GM18520 (cell line): ENCODE measurements at regions not wholly inside any gene's neighbourhood (a gene's known extent, or its start where the extent isn't known, plus 50 kb on each side); places are given as distances from the start of the nearest gene placed in this dataset.
"Not testable (repeated sequence)": the region's sequence is repeated elsewhere in the genome, so short reads cannot be mapped to it uniquely, and the experiment has no call there.

Experiments used
- ATAC-seq: cut with Tn5 transposase; IDR thresholded peaks from one replicate; pipeline ENCODE4 v1.9.1; 2021; ENCODE audit not compliant: unreplicated experiment

DNA sequence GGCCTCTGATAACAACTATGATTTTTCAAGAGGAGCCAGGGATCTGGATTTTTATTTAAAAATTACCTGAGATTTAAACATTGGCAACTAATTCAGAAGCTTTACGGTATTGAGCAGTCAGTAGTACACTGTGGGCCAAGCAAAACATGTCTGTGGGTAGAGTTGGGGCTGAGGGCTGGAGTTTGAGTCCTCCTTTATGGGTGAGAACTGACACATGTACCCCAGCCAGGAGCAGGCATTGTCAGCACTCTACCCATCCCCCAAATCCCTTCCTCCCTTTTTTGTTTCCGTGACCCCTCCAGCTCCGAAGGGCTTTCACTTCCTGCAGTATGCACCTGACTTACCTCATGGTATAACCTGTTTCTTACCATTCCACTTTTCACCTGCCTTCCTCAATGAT is 131.4 kb downstream of the SNX5 start:
- ATAC-seq, result no peak

DNA sequence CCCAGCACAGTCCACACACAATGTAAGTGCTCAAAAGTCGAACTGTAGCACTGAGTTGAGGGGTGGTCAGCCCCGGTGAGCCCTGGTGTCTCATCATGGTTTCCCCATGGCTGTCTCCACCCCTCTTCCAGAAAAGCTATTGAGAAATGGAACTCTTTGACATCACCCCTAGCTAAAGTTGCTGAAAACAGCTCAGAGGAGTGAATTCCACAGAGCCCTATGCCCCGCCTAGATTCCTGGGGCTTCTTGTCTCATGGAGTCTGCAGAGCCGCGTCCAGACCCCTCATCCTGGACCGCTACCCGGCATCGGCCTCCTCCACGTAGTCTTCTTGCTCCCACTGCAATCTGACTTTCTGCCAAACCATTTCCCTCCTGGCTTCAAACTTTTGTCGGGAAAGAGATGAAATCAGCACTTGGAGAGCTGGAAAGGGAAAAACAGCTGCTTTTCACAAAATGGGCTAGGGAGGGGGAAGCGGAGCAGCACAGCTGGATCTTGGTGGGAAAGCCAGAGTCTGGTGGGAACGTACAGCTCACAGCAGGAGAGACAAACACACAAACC is 132.2 kb downstream of the SNX5 start:
- no peak for ATAC-seq

DNA sequence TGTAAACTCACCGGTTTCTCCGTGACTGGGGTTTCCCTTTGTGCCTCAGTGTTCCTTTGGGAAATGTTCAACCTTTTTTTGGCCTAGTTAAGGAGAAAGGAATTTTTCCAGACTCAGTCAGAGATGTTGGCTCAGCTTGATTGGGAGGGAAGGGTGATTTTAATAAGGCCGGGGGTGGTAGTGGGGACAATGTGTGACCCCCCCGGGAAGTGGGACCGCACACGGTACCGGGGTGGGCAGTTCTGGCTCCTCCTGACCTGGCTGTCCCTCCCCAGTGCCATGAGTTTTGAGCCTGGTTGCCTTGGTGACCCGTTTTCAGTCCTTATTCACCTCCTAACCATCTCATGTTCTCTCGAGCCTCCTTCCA is 132.7 kb downstream of the SNX5 start:
- ATAC-seq, result no peak

DNA sequence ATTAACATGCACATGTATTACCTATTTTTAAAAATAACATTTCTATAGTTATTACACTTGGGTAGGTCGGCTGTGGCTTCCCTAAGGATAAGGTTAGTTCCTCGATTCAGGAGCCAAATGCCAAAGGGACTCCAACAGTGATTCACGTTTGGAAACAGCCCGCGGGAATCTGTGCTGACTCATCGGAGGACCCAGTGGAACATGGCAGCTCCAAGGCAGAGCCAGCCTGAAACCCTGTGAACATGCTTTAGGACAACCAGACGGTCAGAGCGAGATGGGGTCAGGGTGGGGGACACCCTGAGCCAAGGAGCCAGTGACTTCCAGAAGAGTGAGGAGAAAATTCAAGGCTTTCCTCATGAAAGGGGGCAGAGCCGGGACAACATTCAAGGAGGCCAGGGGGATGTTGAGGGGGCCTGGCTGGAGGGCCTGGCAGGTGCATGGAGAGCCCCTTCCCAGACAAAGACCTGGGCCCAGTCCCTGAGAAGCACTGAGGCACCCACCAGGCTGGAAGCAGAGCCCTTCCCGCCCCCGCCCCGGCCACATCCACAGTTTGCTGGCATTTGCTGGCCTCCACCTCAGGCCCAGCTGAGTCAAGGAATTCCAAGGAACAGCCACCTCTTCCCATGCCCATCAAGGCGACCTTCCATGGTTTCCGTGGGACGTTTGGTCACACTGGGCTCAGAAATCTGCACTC is 133.2 kb downstream of the SNX5 start:
- no peak for ATAC-seq

DNA sequence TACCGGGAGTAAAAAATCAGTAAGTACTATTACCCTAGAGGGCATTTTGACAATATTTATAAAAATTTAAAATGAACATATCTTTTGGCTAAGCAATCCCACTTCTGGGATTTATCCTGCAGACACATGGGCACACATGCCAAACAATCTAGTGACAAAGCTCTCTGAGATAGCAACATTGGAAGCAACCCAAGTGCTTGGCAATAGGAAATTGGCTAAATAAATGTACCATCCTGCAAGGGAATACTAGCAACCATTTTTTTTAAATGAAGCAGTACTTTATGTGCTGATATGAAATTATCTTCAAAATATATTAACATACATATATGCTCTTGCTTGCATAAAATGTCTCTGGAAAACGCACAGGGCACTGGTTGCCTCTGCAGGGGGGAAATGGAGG is 133.8 kb downstream of the SNX5 start:
- no peak for ATAC-seq

DNA sequence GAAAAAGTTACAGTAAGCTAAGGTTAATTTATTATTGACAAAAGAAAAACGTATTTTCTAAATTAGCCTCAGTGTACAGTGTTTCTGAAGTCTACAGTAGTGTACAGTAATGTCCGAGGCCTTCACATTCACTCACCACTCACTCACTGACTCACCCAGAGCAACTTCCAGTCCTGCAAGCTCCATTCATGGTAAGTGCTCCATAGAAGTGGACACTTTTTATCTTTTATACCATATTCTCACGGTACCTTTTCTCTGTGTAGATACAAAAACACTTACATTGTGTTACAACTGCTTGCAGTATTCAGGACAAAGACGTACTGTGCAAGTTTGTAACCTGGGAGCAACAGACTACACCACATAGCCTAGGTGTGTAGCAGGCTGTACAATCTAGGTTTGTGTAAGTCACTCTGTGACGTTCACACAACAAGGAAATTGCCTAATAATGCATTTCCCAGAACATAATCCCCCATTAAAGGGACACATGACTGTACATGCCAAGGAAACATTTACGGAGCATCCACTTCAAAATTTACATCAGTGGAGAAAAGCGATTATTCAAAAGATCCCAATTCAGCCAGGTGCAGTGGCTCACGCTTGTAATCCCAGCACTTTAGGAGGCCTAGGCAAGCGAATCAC is 133.4 kb downstream of the BANF2 start:
- no peak for ATAC-seq

DNA sequence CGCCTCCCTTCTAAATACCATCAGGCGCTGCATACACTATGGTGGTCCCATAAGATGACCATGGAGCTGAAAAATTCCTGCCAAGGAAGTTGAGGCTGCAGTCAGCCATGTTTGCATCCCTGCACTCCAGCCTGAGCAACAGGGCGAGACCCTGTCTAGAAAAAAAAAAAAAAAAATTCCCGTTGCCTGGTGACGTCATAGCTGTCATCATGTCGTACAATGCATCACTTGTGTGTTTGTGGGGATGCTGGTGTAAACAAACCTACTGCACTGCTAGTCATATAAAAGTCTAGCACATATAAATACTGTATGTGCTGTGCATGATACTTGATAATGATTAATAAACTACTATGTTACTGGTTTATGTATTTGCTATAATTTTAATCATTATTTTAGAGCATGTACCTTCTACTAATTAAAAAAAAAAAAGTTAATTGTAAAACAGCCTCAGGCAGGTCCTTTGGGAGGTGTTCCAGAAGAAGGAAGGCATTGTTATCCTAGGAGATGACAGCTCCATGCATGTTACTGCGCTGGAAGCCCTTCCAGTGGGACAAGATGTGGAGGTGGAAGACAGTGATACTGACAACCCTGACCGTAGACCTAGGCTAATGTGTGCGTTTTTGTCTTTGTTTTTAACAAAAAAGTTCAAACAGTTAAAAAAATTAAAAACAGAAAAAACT is 132.6 kb downstream of the BANF2 start:
- no peak for ATAC-seq

DNA sequence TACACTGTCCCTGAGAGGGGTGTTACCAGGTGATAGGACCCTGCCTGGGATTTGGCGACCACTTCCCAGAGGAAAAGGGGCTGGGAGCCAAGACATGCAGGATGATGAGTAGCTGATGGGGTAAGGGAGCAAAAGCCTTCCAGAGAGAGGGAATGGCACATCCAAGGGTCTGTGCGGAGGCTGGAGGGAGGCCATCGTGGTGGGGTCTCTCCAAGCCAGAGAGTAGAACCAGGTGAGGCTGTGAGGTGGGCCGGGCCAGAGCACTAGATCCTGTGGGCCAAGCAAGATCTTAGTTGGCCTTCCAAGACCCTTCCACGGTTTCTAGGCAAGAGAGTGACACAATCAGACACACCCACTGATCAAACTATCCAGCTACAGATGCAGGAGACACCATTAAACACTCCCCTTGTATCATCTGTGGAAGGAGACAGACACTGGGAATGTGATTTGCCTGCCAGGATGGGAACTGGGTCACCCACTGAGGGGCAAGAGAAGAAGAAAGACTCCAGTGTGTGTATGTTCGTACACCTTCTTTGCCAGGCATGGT is 128.9 kb downstream of the BANF2 start:
- no peak for ATAC-seq

DNA sequence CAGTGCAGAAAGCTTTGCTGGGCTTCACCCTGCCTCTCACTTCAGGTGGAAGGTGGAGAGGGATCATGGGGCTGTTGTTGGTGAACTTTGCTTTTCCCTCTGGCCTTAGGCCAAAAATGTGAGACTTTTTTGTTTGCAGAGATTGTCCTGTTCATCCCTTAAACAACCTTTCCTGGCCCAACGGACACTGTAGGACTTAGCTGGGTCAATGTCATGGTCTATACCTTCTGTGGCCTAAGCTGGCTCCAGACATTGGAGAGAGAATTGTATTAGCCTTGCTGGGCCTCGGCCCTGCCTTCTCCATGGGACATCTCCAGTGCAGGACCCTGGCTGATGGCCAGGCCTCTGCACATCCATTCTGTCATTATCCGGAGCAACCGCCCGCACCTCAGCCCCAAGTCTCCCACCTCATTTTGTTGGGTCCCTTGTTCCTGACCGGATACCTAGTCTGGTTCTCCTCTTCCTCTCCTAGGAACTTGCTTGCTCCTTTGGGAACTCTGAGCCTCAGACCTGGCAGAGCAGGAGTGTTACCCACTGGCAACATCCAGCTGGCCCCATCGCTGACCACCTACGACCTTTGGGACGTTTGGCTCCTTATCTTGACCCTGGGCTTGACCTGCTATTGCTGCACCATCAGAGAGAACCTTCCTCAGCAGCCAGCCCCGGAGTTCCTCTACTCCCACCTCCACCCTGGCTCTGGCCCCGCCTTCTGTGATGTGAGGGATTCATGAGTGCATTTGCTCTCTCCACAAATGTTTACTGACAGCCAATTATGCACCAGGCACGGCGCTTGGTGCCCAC is 128.2 kb downstream of the BANF2 start:
- ATAC-seq, result no peak

DNA sequence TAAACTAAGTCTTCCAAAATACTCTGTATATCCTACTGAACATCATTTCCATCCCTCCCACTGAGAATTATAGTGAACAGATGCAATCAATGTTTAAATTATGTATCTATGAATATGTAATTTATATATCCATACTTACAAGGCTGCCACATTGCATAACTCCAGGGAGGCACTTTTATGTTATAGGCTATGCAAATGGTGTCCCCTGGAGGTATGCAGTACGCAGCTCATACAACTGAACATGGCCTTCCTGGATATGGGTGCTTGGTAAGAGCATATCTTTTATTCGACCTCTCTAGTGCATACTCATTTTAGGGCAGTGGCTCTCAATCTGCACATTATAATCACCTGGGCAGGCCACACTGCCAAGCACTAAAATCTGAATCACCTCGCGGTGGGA is 127.3 kb downstream of the BANF2 start:
- ATAC-seq, result no peak

DNA sequence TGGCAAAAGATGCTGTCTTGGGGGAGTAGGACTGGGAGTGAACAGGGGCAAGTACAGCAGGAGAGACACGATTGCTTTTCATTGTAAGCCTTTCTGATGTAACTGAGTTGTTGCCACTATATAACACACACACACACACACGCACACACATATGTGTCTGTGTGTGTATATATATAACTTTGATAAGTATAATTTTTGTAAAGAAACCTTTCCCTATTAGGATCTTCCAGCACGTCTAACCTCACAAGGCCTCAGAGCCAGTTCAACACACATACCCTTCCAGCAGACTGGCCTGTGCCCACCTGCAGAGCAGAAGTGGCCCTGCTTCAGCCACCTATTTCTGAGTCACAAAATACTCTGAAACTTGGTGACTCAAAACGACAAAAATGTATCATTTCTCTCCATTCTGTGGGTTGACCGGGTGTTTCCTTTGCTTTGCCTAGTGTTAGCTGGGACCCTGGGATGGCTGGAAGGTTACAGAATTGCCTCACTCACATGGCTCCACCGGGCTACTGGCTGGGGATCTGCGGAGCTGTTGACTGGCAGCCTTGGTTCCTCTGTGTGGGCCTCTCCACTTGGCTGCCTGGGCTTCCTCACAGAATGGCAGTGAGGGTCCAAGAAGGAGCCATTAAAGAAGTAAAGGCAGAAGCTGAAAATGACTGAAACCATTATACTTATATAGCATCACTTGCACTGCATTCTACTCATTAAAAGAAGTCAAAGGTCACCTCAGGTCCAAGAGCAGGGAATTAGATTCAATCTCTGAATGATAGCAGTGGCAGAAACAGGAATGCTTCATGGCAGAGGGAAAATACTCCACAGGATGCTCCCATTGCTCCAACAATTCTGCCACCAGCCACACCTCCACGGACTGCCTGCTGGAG is 126.4 kb downstream of the BANF2 start:
- ATAC-seq, result peak; percentile 95

DNA sequence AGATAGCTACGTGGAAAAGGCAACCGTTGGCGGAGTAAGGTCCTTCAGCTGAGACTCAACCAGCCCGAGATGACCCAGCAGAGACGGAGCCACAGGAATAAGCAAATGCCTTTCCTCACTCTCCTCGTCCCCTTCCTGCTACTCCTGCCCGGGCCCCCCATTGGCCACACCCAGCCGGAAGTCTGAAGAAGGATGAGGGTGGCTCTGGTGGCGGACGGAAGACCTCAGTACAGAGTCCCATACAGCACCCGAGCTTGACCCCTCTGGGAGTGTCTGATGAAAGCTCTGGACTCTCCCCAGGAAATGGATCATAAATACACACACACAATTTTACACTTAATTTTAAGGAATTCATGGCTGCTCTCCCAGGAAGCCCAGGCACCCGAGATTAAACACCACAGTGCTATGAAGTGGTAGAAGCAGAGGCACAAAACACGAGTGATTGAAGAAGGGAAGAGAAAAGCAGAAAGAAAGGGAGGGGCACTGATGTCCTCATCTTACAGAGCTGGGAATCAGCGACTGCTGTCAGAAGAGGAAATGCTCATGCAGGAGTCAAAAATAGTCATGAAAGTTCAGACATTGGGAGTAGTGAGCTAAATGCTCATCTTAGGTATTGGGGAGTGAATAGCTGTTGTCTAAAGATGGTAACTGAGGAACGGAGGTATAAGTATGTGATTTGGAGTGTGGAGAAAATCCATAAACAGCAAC is 125.6 kb downstream of the BANF2 start:
- ATAC-seq, result no peak

DNA sequence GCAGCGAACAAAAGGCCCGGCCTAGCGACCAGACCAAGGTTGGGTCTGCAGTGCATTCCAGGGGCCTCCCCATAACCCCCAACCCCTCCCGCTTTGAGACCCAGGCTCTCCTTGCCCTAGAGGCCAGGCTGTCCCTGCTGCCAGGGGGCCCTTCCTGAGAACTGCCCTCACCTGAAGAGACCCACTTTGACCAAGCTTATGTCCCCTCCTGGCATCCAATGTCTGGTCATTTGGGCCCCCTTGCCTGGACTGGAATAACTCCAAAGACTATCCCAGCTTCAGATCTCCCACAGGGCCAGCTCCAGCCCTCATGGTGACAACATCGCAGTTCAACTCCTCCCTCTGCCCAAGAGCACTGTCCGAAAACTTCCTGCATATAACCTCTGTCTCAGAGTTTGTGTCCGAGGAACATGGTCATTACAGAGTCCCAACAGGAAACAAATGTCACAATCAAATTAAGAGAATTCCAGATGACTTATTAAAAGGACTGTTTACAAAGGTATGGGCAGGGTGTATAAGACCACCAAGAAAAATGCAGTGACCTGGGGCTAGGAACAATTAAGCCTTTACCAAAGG is 125.0 kb downstream of the BANF2 start:
- ATAC-seq, result no peak

DNA sequence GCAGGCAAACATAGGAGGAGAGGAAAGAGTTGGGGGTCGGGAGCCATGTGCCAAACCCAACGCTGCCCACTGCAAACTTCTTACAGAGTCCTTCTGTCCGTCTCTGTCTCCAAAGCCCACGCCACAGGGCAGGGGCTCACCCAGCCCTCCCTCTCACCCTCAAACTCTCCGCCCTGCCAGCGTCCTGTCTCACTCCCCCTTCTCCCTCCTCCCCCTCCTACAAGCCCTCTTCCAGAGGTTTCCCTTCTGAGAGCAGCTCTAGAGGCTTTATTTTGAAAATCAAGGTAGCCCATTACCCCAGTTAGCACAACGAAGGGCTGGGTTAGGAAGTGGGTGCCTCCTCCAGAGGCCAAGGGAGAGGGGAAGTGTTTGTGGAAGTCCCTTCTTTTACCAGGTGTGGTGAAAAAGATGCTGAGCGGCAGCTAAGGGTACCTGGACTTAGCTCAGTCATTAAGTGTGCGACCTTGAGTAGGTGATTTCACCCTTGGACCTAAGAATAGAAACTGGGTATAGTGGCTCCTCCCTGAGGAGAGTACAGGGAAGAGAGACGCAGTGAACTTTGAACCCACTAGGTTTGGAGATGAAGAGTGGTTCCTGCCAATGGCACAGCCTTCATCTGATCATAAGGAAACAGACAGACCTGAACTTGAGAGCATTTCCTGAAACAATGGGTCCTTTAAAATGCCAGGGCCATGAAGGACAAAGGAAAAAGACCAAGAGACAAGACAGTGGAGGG is 123.8 kb downstream of the BANF2 start:
- ATAC-seq, result no peak

DNA sequence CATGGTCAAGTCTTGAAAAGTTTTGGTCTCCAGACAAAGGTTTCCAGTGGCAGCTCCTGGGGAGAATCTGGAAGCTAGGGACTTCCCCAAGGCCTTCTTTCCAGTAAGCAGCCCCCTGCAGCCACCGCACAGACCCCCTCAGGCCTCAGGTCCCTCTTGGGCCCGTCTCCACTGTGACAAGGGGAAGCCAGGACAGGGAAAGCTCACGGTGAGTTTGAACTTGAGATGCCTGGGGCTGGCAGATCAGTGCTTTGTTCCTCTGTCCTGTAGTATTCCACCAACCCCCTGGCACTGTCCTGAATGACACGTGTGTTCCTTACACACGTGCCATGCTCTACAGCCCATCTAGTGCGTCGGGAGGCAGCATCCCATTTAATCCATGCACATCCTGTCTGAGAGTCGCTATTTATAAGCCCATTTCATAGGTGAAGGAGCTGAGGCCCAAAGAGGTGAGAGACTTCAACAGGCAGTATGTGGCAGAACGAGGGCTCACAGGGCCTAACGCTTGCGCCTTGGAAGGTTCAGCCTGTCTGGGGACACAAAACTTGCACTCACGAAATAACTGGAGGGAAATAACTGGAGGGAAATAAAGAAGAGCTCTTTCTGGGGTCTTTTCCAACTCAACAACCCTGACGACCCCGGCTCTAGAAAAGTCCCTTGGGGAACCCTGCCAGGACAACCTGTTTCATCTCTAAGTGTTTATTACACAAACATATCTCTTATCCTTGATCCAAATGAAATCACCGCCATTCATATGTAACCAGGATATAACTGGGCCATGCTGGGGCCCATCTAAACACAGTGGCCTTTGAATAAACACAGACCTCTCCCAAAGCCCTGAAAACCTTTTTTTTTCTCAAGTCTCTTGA is 123.0 kb downstream of the BANF2 start:
- no peak for ATAC-seq

DNA sequence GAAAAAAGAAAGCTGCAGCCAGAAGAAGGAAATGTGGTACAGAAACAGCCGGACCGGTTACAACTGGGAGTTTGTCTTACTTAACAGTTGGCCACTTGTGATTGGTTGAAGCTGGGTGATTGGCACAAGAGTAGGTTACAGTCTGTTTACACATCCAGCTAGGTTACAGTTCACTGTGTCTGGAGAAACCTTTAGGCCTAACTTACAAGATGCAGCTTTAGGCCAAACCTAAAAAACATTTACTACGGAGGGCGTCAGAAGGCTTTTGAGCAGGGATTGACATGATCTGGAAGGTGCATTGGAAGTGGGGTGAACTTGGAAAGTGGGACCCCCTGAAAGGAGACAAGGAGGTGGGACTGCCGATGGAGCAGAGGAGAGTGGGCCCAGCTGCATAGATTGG is 122.3 kb downstream of the BANF2 start:
- no peak for ATAC-seq

DNA sequence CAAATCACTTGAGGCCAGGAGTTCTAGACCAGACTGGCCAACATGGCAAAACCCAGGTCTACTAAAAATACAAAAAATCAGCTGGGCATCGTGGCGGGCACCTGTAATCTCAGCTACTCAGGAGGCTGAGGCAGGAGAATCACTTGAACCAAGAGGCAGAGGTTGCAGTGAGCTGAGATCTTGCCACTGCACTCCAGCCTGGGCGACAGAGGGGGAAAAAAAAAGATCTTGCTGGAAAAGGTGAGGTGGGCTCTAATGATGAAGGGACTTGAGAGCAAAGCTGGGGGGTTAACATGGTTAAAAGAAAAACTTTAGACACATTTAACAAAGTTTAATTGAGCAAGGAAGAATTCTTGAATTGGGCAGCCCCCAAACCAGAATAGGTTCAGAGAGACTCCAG is 121.8 kb downstream of the BANF2 start:
- not testable (repeated sequence) for ATAC-seq
